AG10803 (cell line): ENCODE measurements at regions not wholly inside any gene's neighbourhood (a gene's known extent, or its start where the extent isn't known, plus 50 kb on each side); places are given as distances from the start of the nearest gene placed in this dataset.

Source experiments
- DNase-seq: peaks from one replicate; pipeline ENCODE4 v3.0.0; 2010; ENCODE audit warnings: low read depth
- H3K4me3 ChIP-seq: 2 replicates; pipeline ENCODE4 v1.5.1; 2011; ENCODE audit warnings: mild to moderate bottlenecking, low read length, control low read depth
- CTCF ChIP-seq: conservative IDR thresholded peaks from 2 replicates; pipeline ENCODE4 v1.5.1; 2011; ENCODE audit warnings: mild to moderate bottlenecking, low read length, control low read depth, inconsistent platforms

GRCh38 chrX:5388087-5388486 lies 840.6 kb downstream of the NLGN4X start:
- DNase-seq: no peak
- no peak for TF ChIP-seq CTCF
- no peak overlapping the region for H3K4me3 ChIP-seq

GRCh38 chrX:5380426-5380825 lies 848.2 kb downstream of the NLGN4X start:
- no peak overlapping the region for H3K4me3 ChIP-seq
- no peak for TF ChIP-seq CTCF
- no peak for DNase-seq

GRCh38 chrX:5341902-5342301 lies 886.8 kb downstream of the NLGN4X start:
- no peak overlapping the region for H3K4me3 ChIP-seq
- TF ChIP-seq CTCF: no peak
- DNase-seq: no peak

GRCh38 chrX:5337160-5337559 lies 891.5 kb downstream of the NLGN4X start:
- H3K4me3 ChIP-seq: no peak overlapping the region
- no peak for TF ChIP-seq CTCF
- DNase-seq: no peak

GRCh38 chrX:5324546-5324945 lies 904.1 kb downstream of the NLGN4X start:
- no peak for DNase-seq
- TF ChIP-seq CTCF: no peak
- H3K4me3 ChIP-seq: no peak overlapping the region

GRCh38 chrX:5314148-5314547 lies 914.5 kb downstream of the NLGN4X start:
- H3K4me3 ChIP-seq: no peak overlapping the region
- no peak for DNase-seq
- no peak for TF ChIP-seq CTCF

GRCh38 chrX:5307416-5307815 lies 921.3 kb downstream of the NLGN4X start:
- no peak for TF ChIP-seq CTCF
- no peak for DNase-seq
- H3K4me3 ChIP-seq: no peak overlapping the region
